HG03442 (cell line): ENCODE measurements at regions not wholly inside any gene's neighbourhood (a gene's known extent, or its start where the extent isn't known, plus 50 kb on each side); places are given as distances from the start of the nearest gene placed in this dataset.

Source experiments
- ATAC-seq: cut with Tn5 transposase; IDR thresholded peaks from one replicate; pipeline ENCODE4 v1.9.1; 2021; ENCODE audit warnings: mild to moderate bottlenecking, moderate library complexity; ENCODE audit not compliant: unreplicated experiment

DNA sequence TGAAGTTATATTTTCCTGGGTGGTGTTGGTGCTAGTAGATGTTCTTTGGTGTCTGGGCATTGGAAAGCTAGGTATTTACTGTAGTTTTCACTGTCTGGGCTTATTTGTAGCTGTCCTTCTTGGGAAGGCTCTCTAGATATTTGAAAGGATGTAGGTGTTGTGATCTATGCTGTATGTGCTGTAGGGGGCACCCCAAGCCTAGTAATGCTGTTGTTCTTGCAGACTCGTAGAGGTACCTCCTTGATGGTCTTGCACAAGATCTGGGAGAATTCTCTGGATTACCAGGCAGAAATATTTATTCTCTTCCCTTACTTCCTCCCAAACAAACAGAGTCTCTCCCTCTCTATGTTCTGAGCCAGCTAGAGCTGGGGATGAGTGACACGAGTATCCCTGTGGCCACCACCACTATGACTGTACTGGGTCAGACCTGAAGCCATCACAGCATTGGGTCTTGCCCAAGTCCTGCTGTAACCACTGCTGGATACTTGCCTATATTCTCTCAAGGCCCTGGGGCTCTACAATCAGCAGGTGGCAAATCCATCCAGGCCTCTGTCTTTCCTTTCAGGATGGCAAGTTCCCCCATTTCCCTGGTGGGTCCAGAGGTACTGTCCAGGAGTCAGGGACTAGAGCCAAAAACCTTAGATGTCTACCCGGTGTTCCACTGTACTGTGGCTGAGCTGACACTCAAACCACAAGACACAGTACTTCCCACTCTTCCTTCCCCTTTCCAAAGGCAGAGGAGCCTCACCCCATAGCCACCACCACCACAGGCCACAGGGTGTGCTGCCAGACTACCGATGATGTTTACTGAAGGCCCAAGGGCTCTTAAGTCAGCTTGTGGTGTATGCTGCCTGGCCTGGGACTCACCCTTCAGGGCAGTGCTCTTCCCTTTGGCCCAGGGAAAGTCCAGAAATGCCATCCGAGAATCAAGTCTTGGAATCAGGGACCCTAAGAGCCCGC is 195.2 kb upstream of the DPPA4 start:
- no peak for ATAC-seq

GRCh38 chr3:109545746-109546145 is 208.4 kb upstream of the DPPA4 start:
- ATAC-seq = no peak

DNA sequence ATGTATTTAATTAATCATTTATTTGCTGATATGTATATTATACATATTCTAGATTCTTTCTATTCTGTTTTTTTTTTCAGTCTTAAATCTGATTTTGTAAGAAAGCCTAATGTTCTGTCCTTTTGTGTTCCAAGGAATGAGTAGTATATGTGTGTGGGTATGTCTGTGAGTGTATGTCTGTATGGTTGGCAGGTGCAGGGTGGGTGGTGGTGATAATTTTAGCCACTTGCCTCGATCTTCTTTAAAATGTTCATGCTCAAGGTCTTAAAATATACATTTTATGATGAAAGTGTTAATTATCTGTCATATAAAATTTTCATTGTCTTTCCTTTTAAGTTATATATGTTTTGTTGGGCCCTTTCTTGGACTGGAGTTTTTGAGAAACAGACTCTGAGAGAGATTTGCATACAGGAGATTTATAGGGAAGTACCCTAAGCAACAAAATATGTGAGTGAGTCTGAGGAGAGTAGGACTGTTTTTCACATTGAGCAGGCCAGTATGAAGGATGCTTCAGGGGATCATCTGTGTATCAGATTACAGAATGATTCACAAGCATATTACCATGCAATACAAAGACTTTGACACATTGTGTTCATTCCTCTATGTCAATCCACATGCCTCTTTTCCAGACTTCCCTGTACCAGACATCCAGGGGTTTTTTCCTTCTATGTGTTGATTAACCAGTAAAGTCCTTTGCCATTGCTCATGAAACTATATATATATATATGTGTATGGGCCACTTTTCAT is 211.0 kb upstream of the DPPA4 start:
- ATAC-seq = no peak

DNA sequence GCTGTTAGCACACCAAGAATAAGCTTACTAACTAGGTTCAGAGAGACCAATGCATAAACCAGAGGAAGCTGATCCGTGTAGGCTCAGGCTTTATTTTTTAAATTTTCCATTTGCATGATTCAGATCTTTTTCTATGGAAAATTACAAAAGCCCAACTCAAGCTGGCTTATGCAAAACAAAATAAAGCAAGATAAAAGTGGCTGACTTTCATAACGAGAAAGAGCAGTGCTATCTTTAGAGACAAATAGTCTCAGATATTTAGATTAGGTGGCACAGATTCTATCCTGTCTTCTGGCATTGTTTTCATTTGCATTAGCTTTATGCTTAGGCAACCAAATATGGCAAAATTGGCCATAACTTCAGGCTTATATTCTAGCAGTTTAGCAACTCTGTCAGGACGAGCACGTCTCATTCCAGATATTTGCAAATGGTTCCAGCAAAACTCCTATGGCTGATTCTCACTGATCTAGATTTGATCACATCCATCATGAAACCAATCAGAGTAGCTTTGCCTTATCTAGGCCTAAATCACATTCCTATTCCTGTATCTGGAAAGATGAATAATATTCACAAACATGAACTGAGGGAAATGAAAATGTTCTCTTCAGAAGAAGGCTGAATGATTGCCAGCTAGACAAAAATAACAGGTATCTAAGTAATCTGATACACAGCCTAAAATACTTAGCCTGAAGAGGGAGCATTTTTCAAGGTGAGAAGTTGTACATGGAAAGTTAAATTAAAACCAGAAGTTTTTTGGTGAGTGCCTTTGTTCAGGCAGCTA is 216.4 kb upstream of the DPPA4 start:
- no peak for ATAC-seq

DNA sequence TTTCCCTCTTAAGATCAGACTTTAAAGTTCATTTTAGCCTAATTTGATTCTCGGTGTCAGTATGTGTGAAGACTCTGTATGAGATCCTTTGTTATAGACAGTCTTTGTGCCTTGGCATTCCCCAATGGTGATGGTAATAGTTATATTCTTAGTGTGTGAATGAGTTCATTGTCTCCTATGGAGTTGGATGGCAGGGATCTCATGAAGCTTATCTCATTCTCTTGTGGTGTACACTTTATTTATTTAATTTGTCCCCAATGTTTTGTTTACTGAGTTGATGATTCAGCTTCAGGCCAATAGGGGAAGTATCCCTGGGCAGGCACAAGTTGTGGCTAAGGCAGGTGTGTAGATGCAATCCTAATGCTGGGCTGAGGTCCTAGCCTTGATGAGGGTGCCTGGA is 222.0 kb upstream of the DPPA4 start:
- no peak for ATAC-seq

DNA sequence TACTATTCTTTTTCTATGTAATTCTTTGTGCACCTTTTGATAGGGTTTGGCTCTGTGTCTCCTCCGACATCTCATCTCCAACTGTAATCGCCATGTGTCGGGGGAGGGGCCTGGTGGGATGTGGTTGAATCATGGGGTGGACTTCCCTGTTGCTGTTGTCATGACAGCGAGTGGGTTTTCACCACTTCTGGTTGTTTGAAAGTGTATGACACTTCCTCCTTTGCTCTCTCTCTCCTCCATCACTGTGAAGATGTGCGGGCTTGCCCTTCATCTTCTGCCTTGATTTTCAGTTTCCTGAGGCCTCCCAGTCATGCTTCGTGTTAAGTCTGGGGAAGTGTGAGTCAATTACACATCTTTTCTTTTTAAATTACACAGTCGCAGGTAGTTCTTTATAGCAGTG is 225.8 kb upstream of the DPPA4 start:
- no peak for ATAC-seq

DNA sequence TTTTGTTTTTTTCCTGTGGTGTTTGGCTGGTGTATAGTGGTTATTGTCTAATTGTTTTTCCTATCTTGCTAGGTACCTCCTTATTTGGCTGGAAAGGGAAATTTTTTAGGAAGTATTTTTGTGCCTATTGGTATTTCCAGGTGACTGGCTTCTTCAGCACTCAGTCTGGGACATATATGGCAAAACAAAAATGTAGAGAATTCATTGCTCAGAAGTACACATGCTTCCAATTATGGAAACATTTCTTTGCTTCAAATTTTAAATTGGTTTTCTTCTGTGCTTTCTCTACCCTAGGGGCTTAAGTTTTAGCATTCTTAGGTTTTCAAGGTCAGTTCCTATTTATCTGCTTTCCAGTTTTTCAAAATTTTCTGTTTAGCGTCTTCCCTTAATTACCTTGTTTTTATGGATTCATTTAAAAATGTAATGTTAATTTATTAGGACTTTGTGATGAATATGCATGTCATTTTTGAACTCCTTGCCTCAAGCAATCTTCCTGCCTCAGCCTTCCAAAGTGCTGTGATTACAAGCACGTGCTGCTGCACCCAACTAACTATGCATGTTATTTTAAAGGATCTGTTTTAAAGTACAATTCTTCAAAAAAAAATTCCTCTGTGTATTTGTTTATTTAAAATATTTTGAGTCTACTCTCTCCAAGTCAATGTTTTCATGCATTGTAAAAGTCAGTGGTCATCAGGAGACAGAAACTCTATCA is 231.9 kb upstream of the DPPA4 start:
- ATAC-seq = no peak

- no peak for ATAC-seq
Measured at GRCh38 chr3:109570408-109570807, 233.1 kb upstream of the DPPA4 start.

- no peak for ATAC-seq
Measured at GRCh38 chr3:109572301-109572700, 235.0 kb upstream of the DPPA4 start.

DNA sequence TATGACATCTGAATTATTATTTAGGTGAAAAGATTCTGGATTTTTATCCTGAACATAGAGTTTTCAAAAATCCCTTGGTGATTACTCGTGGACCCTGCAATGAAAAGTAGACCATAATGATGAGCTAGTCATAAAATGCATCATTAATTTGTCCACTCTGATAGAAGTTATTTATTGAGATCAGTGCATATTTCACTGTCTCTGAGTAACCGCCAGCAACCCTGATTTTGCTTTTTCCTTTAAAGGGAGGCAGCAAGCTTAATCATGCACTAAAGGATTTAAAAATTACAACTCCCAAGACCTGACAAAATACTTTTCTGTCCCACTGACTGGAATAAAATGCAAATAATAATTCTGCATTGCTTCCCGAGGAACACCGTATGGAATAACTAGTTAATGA is 259.6 kb upstream of the DPPA4 start:
- ATAC-seq = no peak

DNA sequence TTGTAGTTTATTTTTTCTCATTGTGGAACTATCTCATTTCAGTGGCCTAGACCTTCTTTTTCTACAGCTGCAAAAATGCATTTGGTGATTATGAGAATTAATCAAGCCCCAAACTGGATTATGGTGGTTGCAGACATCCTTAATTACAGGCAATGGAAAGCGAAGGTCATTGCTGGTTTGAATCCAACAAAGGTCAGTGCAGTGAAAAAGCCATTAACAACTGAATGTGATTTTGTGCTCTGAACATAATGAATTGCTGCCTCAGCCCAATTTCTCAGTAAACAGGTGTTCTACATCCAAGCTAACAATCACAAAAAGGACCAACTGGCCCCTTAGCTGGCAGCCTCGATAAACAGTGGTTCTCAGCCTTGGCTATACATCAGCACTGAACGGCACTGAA is 260.1 kb upstream of the DPPA4 start:
- no peak for ATAC-seq

GRCh38 chr3:109607897-109608296 is 270.6 kb upstream of the DPPA4 start:
- ATAC-seq = no peak

DNA sequence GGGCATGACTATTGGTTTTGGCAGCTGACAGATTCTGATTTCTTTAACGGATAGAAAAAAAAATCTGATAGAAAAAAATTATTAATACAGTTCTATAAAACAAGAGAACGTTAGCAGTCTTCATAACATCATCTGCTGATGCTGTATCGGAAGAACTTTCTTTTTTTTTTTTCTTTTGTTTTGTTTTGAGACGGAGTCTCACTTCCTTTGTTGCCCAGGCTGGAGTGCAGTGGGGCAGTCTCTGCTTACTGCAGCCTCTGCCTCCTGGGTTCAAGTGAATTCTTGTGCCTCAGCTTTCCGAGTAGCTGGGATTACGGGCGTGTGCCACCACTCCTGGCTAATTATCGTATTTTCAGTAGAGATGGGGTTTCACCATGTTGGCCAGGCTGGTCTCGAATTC is 271.2 kb upstream of the DPPA4 start:
- no peak for ATAC-seq

- no peak for ATAC-seq
Measured at GRCh38 chr3:109618766-109619378, 281.5 kb upstream of the DPPA4 start.

- ATAC-seq = no peak
Measured at GRCh38 chr3:109631897-109632296, 294.6 kb upstream of the DPPA4 start.

DNA sequence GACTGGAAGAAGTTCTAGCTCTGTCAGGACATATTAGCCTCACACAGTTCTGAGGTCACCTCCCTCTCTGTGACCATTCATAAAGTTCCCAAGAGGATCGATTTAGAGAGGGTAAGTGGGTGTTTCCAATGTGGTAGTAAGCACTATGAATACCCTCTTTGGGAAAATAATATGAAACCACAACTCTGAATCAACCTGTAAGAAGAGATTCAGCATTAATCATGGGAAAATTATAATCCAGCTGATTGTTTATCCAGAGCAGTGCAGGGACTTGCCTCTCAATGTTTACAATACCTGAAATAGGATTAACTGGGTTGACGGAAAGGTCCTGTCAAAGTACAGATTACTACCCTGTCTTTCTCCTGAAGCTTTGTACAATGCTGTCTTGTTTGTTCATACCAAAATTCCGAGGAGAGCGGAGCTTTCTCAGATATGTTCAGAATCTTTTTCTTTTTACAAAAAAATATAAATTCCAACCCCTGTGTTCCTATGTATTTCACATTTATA is 302.9 kb upstream of the DPPA4 start:
- ATAC-seq = no peak

DNA sequence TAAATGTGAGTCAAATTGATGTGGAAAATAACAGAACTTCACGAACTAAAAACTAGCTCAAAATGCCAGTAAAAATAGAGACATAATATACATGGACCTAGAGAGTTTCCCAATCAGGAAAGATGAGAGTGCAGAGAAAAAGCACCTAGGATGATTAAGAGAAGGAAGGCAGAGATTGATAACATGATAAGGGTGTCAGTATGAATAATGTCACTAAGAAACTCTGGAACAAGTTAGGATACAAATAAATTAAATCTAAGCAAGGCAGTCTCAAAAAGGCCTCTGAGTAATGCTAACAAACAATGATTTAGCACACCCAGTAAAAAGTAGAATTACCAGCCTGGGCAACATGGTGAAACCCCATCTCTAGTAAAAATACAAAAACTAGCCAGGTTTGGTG is 304.7 kb upstream of the DPPA4 start:
- ATAC-seq = no peak

GRCh38 chr3:109643590-109643989 is 306.2 kb upstream of the DPPA4 start:
- no peak for ATAC-seq

DNA sequence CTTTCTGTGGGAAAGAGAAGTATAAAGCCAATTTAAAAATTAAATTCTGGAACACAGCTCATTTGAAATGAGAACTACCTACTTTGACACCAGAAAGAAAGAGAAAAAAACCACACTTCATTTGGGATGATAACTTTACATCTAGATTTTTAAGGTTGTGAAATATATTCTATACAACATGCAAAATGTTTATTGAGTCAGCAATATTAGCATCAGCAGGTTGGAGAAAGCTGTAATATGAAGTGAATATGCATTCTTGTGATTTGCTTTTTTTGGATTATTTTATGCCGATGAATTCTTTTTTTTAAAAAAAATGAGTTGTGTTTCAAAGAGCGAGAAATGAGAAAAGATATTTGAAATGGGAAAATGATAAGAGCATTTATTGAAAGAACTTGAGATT is 307.0 kb upstream of the DPPA4 start:
- no peak for ATAC-seq

DNA sequence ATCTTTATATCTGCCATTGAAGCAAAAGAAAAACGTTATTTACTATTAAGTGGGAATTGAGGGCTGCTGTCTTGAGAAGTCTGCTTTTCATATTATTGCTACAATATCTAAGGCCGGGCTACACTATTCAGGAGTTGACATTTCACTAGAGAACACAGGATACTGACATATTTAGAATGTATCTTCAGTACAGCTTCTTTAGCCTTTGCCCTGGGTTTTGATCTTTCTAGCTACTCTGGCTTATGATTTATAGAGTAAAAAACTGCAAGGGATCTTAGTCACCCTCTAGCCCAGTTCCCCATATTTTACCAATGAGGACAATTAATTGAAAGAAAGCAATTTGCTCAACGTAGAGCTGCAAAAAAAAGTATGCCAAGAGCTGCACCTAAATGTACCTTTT is 307.4 kb upstream of the DPPA4 start:
- ATAC-seq = no peak
